Osteocyte (in vitro differentiated cells): ENCODE measurements at regions not wholly inside any gene's neighbourhood (a gene's known extent, or its start where the extent isn't known, plus 50 kb on each side); places are given as distances from the start of the nearest gene placed in this dataset.

Source experiments
- DNase-seq: peaks from one replicate; pipeline ENCODE4 v3.0.0; 2021; ENCODE audit warnings: mixed read lengths; ENCODE audit not compliant: unreplicated experiment; ENCODE audit errors: extremely low spot score
- H3K27ac Mint-ChIP-seq: one replicate; pipeline ENCODE4 v1.8.0; 2021; ENCODE audit warnings: mild to moderate bottlenecking, mixed read lengths; ENCODE audit not compliant: unreplicated experiment
- H3K27me3 Mint-ChIP-seq: one replicate; pipeline ENCODE4 v1.8.0; 2021; ENCODE audit warnings: mixed read lengths; ENCODE audit not compliant: unreplicated experiment
- H3K36me3 Mint-ChIP-seq: one replicate; pipeline ENCODE4 v1.8.0; 2021; ENCODE audit warnings: mixed read lengths; ENCODE audit not compliant: unreplicated experiment
- H3K4me1 Mint-ChIP-seq: one replicate; pipeline ENCODE4 v1.8.0; 2021; ENCODE audit warnings: mixed read lengths; ENCODE audit not compliant: unreplicated experiment
- H3K4me3 Mint-ChIP-seq: one replicate; pipeline ENCODE4 v1.8.0; 2021; ENCODE audit warnings: mild to moderate bottlenecking, moderate library complexity, mixed read lengths; ENCODE audit not compliant: unreplicated experiment
- H3K9me3 Mint-ChIP-seq: one replicate; pipeline ENCODE4 v1.8.0; 2021; ENCODE audit warnings: mixed read lengths; ENCODE audit not compliant: unreplicated experiment
- TF ChIP-seq, protein P1 (sequence below): fragments of 200-600 bp; sonication (generic); IDR thresholded peaks from 2 replicates; pipeline ENCODE4 v1.5.0; 2021; ENCODE audit warnings: antibody characterized with exemption, mild to moderate bottlenecking, moderate library complexity

DNA sequence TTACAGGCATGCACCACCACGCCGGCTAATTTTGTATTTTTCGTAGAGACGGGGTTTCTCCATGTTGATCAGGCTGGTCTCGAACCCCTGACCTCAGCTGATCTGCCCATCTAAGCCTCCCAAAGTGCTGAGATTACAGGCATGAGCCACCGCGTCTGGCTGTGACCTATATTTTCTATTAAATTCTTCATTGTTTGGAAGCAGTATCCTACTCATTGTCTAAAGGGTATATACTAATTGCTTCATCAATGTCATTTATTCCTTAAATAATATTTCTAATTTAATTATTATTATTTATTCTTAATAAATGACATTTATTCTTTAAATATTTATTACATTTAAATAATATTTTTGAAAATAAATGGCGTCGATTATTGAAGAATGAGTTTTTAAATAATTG lies 817.3 kb upstream of the API5 start:
- Mint-ChIP-seq H3K36me3 (no peaks in the 10 kb centered on the region), H3K4me3 (no peak overlapping the region), H3K9me3 (peaks cover 25% of the 10 kb centered on the region), H3K27me3 (no peaks in the 10 kb centered on the region), H3K4me1 (no peaks in the 10 kb centered on the region), H3K27ac (no peak overlapping the region)
- DNase-seq = no peak
- TF ChIP-seq, protein P1, sequence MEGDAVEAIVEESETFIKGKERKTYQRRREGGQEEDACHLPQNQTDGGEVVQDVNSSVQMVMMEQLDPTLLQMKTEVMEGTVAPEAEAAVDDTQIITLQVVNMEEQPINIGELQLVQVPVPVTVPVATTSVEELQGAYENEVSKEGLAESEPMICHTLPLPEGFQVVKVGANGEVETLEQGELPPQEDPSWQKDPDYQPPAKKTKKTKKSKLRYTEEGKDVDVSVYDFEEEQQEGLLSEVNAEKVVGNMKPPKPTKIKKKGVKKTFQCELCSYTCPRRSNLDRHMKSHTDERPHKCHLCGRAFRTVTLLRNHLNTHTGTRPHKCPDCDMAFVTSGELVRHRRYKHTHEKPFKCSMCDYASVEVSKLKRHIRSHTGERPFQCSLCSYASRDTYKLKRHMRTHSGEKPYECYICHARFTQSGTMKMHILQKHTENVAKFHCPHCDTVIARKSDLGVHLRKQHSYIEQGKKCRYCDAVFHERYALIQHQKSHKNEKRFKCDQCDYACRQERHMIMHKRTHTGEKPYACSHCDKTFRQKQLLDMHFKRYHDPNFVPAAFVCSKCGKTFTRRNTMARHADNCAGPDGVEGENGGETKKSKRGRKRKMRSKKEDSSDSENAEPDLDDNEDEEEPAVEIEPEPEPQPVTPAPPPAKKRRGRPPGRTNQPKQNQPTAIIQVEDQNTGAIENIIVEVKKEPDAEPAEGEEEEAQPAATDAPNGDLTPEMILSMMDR = no peak

- no peak overlapping the region for H3K4me3 Mint-ChIP-seq
- H3K9me3 Mint-ChIP-seq = peaks cover 20% of the 10 kb centered on the region
- H3K4me1 Mint-ChIP-seq = no peaks in the 10 kb centered on the region
- TF ChIP-seq, protein P1 = no peak
- DNase-seq = no peak
- H3K36me3 Mint-ChIP-seq = no peaks in the 10 kb centered on the region
- H3K27me3 Mint-ChIP-seq = no peaks in the 10 kb centered on the region
- no peak overlapping the region for H3K27ac Mint-ChIP-seq
These were observed 812.8 kb upstream of the API5 start for GRCh38 chr11:42498971-42499370.

- Mint-ChIP-seq H3K9me3 (peaks cover 29% of the 10 kb centered on the region), H3K4me1 (no peaks in the 10 kb centered on the region)
These were observed 809.6 kb upstream of the API5 start for GRCh38 chr11:42502151-42502550.

GRCh38 chr11:42521994-42522393 lies 789.8 kb upstream of the API5 start:
- no peak for DNase-seq
- Mint-ChIP-seq H3K27me3 (no peaks in the 10 kb centered on the region), H3K36me3 (no peaks in the 10 kb centered on the region)

More at GRCh38 chr11:42502151-42502550, 809.6 kb upstream of the API5 start:
- no peak for DNase-seq
- Mint-ChIP-seq H3K27me3 (no peaks in the 10 kb centered on the region), H3K27ac (no peak overlapping the region), H3K4me3 (no peak overlapping the region), H3K36me3 (no peaks in the 10 kb centered on the region)
- TF ChIP-seq, protein P1 = no peak

GRCh38 chr11:42524534-42525227 lies 787.1 kb upstream of the API5 start:
- H3K4me1 Mint-ChIP-seq = no peaks in the 10 kb centered on the region
- TF ChIP-seq, protein P1 = peak; percentile 64
- no peak overlapping the region for H3K27ac Mint-ChIP-seq
- no peak for DNase-seq
- no peaks in the 10 kb centered on the region for H3K36me3 Mint-ChIP-seq
- H3K9me3 Mint-ChIP-seq = no peaks in the 10 kb centered on the region
- no peak overlapping the region for H3K4me3 Mint-ChIP-seq
- no peaks in the 10 kb centered on the region for H3K27me3 Mint-ChIP-seq

More at GRCh38 chr11:42521994-42522393, 789.8 kb upstream of the API5 start:
- TF ChIP-seq, protein P1 = no peak
- Mint-ChIP-seq H3K9me3 (no peaks in the 10 kb centered on the region), H3K4me3 (no peak overlapping the region), H3K27ac (no peak overlapping the region), H3K4me1 (no peaks in the 10 kb centered on the region)
